ENCODE measurements at regions not wholly inside any gene's neighbourhood (a gene's known extent, or its start where the extent isn't known, plus 50 kb on each side); places are given as distances from the start of the nearest gene placed in this dataset.

GRCh38 chr3:95387242-95388021, 1324.6 kb downstream of the NSUN3 start:
- no peak overlapping the region for H3K4me3 ChIP-seq (ENCODE audit: low read depth, low read length)
- no peaks in the 10 kb centered on the region for H3K36me3 ChIP-seq (ENCODE audit: insufficient read depth)
- 77% methylated on average over 6 of the region's 6 CpGs for WGBS
- no peak for DNase-seq (ENCODE audit: extremely low spot score)
- H3K4me1 ChIP-seq (ENCODE audit: insufficient read depth), result no peaks in the 10 kb centered on the region
- no peak overlapping the region for H3K27ac ChIP-seq (ENCODE audit: low read depth)

DNA sequence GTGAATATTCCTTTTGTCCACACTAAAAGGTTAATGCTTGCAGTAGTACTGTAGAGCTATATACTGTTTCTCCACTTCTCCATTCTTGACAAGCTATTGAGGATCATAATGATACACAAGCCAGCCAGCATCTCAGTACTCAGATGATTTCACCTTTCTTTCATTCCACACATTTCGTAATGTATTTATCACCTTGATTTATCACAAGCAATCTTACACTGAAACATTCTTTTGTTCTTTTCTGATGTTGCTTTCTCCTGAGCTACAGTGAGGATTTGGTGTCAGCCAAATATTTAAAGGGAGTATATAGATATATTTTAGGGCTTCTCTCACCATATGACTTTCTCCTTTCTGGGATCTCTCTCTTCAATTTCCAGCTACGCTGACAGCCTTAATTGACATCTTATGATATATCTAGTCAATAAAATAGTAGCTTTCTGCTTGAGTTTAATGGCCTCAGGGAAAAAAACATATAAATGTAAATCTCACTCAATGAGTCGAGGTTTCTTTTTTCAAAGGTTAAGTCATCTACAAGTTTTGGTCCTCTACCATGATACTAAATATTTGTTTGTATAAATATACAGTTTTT, 1327.0 kb downstream of the NSUN3 start:
- H3K27ac ChIP-seq (ENCODE audit: low read depth), result no peak overlapping the region
- 85% methylated on average over 3 of the region's 3 CpGs for WGBS
- H3K4me3 ChIP-seq (ENCODE audit: low read depth, low read length), result no peak overlapping the region
- no peaks in the 10 kb centered on the region for H3K4me1 ChIP-seq (ENCODE audit: insufficient read depth)
- DNase-seq (ENCODE audit: extremely low spot score), result no peak
- H3K36me3 ChIP-seq (ENCODE audit: insufficient read depth), result no peaks in the 10 kb centered on the region

- 83% methylated on average over 2 of the region's 2 CpGs for WGBS
- no peaks in the 10 kb centered on the region for H3K36me3 ChIP-seq (ENCODE audit: insufficient read depth)
- H3K27ac ChIP-seq (ENCODE audit: low read depth), result no peak overlapping the region
- no peak for DNase-seq (ENCODE audit: extremely low spot score)
- H3K4me3 ChIP-seq (ENCODE audit: low read depth, low read length), result no peak overlapping the region
- no peaks in the 10 kb centered on the region for H3K4me1 ChIP-seq (ENCODE audit: insufficient read depth)
Observed at GRCh38 chr3:95394286-95394685, 1331.4 kb downstream of the NSUN3 start.

DNA sequence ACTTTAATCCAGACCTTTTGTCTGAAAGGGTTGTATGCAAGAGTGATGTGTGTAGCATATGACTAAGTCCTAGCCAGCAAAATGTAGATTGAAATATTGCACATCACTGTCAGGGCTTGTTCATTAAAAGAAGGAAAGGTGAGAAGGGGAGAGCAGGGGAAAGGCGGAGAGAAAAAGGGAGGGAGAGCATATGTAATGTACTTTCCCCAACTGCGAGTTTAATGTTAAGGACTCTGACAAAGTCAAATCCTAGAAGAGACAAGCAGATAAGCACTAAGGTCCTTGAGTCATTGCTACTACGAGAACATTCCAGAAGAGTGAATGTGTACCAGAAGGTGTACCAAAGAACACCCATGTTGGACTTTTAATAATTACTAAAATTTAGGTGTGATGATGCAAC, 1336.7 kb downstream of the NSUN3 start:
- H3K4me1 ChIP-seq (ENCODE audit: insufficient read depth), result no peaks in the 10 kb centered on the region
- 83% methylated on average over 3 of the region's 3 CpGs for WGBS
- no peak overlapping the region for H3K4me3 ChIP-seq (ENCODE audit: low read depth, low read length)
- H3K27ac ChIP-seq (ENCODE audit: low read depth), result no peak overlapping the region
- no peaks in the 10 kb centered on the region for H3K36me3 ChIP-seq (ENCODE audit: insufficient read depth)
- DNase-seq (ENCODE audit: extremely low spot score), result no peak

- Histone ChIP-seq H3K27ac (ENCODE audit: low read depth) (no peak overlapping the region), H3K4me1 (ENCODE audit: insufficient read depth) (no peaks in the 10 kb centered on the region), H3K36me3 (ENCODE audit: insufficient read depth) (no peaks in the 10 kb centered on the region), H3K4me3 (ENCODE audit: low read depth, low read length) (no peak overlapping the region)
- DNase-seq (ENCODE audit: extremely low spot score), result no peak
- 91% methylated on average over 2 of the region's 2 CpGs for WGBS
Observed at GRCh38 chr3:95401693-95402092, 1338.8 kb downstream of the NSUN3 start.

- WGBS, result 84% methylated on average over 4 of the region's 4 CpGs
- Histone ChIP-seq H3K36me3 (ENCODE audit: insufficient read depth) (no peaks in the 10 kb centered on the region), H3K4me3 (ENCODE audit: low read depth, low read length) (no peak overlapping the region), H3K27ac (ENCODE audit: low read depth) (no peak overlapping the region), H3K4me1 (ENCODE audit: insufficient read depth) (no peaks in the 10 kb centered on the region)
- DNase-seq (ENCODE audit: extremely low spot score), result no peak
Observed at GRCh38 chr3:95407709-95408463, 1345.0 kb downstream of the NSUN3 start.

GRCh38 chr3:95408464-95408862, 1345.6 kb downstream of the NSUN3 start:
- 56% methylated on average over 3 of the region's 3 CpGs for WGBS
- Histone ChIP-seq H3K4me1 (ENCODE audit: insufficient read depth) (no peaks in the 10 kb centered on the region), H3K36me3 (ENCODE audit: insufficient read depth) (no peaks in the 10 kb centered on the region), H3K27ac (ENCODE audit: low read depth) (no peak overlapping the region), H3K4me3 (ENCODE audit: low read depth, low read length) (no peak overlapping the region)
- no peak for DNase-seq (ENCODE audit: extremely low spot score)

DNA sequence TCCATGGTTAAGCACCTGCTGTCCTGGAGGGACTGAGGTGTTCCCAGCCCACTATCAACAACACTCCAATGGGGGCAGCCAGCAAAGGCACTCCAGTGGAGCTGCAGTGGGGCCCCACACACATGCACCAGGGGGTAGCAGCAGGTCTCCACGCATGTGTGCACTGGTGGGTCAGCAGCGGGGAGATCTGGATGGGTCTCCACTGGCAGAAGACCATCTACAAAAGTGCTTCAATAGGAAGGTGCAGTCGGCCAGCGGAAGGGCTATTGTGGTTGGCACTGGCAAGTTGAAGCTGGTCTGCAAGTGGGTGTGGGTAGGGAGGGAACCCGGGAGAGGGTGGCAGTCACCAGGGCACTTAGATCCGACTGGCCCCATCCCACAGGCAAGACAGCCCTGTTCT, 1355.4 kb downstream of the NSUN3 start:
- no peak overlapping the region for H3K27ac ChIP-seq (ENCODE audit: low read depth)
- no peaks in the 10 kb centered on the region for H3K4me1 ChIP-seq (ENCODE audit: insufficient read depth)
- DNase-seq (ENCODE audit: extremely low spot score), result no peak
- 95% methylated on average over 6 of the region's 6 CpGs for WGBS
- H3K4me3 ChIP-seq (ENCODE audit: low read depth, low read length), result no peak overlapping the region
- no peaks in the 10 kb centered on the region for H3K36me3 ChIP-seq (ENCODE audit: insufficient read depth)

DNA sequence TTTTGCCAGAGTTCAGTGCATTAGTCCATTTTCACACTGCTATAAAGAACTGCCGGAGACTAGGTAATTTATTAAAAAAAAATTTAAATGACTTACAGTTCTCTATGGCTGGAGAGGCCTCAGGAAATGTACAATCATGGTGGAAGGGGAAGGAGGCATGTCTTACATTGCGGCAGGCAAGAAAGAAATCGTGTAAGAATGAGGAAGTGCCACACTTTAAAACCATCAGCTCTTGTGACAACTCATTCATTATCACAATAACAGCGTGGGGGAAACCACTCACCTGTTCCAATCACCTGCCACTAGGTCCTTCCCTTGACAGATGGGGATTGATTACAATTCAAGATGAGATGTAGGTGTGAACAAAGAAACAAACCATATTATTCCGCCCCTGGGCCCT, 1361.4 kb downstream of the NSUN3 start:
- Histone ChIP-seq H3K36me3 (ENCODE audit: insufficient read depth) (no peaks in the 10 kb centered on the region), H3K4me1 (ENCODE audit: insufficient read depth) (no peaks in the 10 kb centered on the region), H3K4me3 (ENCODE audit: low read depth, low read length) (no peak overlapping the region), H3K27ac (ENCODE audit: low read depth) (no peak overlapping the region)
- WGBS, result 77% methylated on average over 5 of the region's 5 CpGs
- DNase-seq (ENCODE audit: extremely low spot score), result no peak

- H3K27ac ChIP-seq (ENCODE audit: low read depth), result no peak overlapping the region
- no peaks in the 10 kb centered on the region for H3K4me1 ChIP-seq (ENCODE audit: insufficient read depth)
- 6% methylated on average over 1 of the region's 1 CpG for WGBS
- H3K36me3 ChIP-seq (ENCODE audit: insufficient read depth), result no peaks in the 10 kb centered on the region
- H3K4me3 ChIP-seq (ENCODE audit: low read depth, low read length), result no peak overlapping the region
- no peak for DNase-seq (ENCODE audit: extremely low spot score)
Observed at GRCh38 chr3:95434491-95434890, 1371.6 kb downstream of the NSUN3 start.

- H3K4me1 ChIP-seq (ENCODE audit: insufficient read depth), result no peaks in the 10 kb centered on the region
- no peaks in the 10 kb centered on the region for H3K36me3 ChIP-seq (ENCODE audit: insufficient read depth)
- no peak overlapping the region for H3K4me3 ChIP-seq (ENCODE audit: low read depth, low read length)
- no peak overlapping the region for H3K27ac ChIP-seq (ENCODE audit: low read depth)
- no peak for DNase-seq (ENCODE audit: extremely low spot score)
Observed at GRCh38 chr3:95437409-95437808, 1374.5 kb downstream of the NSUN3 start.

DNA sequence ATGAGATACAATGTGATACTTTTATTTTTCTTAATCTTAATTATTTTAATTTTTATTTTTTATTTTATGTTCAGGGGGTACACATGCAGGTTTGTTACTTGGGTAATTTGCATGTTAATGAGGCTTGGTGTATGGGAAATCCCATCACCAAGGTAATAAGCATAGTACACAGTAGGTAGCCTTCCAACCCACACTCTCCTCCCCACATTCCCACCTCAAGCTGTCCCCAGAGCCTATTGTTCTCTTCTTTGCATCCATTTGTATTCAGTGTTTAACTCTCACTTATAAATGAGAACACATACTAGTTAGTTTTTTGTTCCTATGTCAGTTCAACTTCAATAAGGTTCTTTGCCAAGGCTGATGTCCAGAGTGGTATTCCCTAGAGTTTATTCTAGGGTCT, 1375.4 kb downstream of the NSUN3 start:
- Histone ChIP-seq H3K27ac (ENCODE audit: low read depth) (no peak overlapping the region), H3K36me3 (ENCODE audit: insufficient read depth) (no peaks in the 10 kb centered on the region), H3K4me1 (ENCODE audit: insufficient read depth) (no peaks in the 10 kb centered on the region), H3K4me3 (ENCODE audit: low read depth, low read length) (no peak overlapping the region)
- DNase-seq (ENCODE audit: extremely low spot score), result no peak

GRCh38 chr3:95442766-95443165, 1371.6 kb upstream of the EPHA6 start:
- H3K4me3 ChIP-seq (ENCODE audit: low read depth, low read length), result no peak overlapping the region
- DNase-seq (ENCODE audit: extremely low spot score), result no peak
- H3K36me3 ChIP-seq (ENCODE audit: insufficient read depth), result no peaks in the 10 kb centered on the region
- H3K27ac ChIP-seq (ENCODE audit: low read depth), result no peak overlapping the region
- WGBS, result 87% methylated on average over 2 of the region's 2 CpGs
- H3K4me1 ChIP-seq (ENCODE audit: insufficient read depth), result no peaks in the 10 kb centered on the region

DNA sequence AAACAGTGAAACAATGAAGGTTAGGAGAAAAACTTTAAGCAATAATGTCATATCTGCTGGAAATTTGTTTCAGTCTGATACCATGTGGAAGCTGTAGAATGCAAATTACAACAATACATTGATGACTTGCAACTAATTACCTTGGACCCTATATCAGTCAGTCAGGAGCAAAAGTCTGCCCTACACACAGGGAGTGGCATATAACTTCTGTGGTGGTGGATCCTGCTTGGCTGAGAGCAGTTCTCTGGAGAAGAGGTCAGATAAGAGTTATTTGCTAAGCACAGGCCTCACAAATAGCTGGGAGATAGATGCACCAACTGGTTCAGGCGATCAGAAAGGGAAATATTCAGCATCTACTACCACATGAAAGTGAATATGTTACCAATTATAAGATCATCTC, 1364.6 kb upstream of the EPHA6 start:
- no peaks in the 10 kb centered on the region for H3K4me1 ChIP-seq (ENCODE audit: insufficient read depth)
- DNase-seq (ENCODE audit: extremely low spot score), result no peak
- WGBS, result 86% methylated on average over 1 of the region's 1 CpG
- H3K27ac ChIP-seq (ENCODE audit: low read depth), result no peak overlapping the region
- no peaks in the 10 kb centered on the region for H3K36me3 ChIP-seq (ENCODE audit: insufficient read depth)
- no peak overlapping the region for H3K4me3 ChIP-seq (ENCODE audit: low read depth, low read length)

Data from urinary bladder (tissue), 3 donors.